ENCODE measurements at regions not wholly inside any gene's neighbourhood (a gene's known extent, or its start where the extent isn't known, plus 50 kb on each side); places are given as distances from the start of the nearest gene placed in this dataset.

DNA sequence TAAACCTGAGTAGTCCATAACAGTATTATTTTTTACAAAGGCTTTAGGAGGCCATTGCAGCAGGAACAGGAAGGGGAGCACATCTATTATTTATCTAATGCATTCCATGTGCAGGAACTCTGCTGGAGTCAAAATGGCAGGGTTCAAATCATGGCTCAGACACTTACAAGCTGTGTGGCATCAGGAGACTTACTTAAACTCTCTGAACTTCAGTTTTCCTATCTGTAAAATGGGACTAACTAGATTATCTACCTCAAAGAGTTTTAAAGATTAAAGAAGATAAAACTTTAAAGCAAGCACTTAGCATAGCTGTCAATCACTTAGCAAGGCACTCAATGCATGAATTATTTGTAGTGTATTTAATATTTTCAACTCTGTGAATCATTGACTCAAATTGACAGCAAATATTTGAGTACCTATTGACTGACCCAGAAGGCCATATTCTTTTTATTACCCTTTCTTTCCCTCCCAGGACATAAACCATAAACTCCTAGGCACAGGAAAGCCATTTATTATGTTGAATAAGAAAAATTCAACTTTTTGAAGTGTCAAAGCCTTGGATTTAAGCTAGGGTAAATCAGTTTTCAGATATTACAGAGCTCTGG is 115.8 kb upstream of the FAM204A start:
- CTCF ChIA-PET: interaction anchor here (0.6 to 5.6 kb wide), 16 partner anchors 9 to 1241 kb away, joined by 3 to 46 read pairs (median 4); no protein-coding TSS in a partner anchor
- no peak for FAIRE-seq

DNA sequence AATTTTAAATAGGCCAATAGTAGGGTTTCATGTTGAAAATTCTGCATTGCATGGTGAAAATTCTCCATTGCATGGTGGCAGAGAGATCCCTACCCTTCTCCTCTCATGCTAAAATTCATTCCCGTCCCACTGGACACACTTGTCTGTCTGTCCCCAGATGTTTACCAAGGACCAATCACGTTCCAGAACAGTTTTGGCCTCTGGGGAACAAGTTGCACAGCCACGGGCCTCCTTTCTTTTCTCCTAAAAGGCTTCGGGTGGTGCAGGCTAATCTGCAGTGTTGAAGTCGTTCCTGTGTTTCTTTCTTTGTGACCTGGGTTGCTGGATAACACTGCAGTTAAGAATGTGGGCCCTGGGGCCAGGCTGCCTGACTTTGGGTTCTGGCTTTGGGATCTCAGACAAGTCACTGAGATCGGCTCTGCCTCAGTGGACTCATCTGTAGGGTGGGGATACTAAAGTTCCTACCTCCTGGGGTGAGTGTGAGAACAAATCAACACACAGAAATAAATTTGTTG is 113.1 kb upstream of the FAM204A start:
- Histone ChIP-seq H3K9me3 (peaks cover 16% of the 10 kb centered on the region; the same call in 2 of the 3 replicates), H3K4me2 (no peak overlapping the region), H3K4me3 (no peak overlapping the region), H3K4me1 (no peaks in the 10 kb centered on the region), H3K27ac (no peak overlapping the region)
- ATAC-seq: no peak
- WGBS (ENCODE audit: missing lambda C conversion rate): 9% methylated on average over 5 of the region's 6 CpGs
- no peak for TF ChIP-seq CBX2 (IDR thresholded peaks at IDR 0.05; ENCODE audit: borderline replicate concordance, low read depth)
- TF ChIP-seq MAZ (IDR thresholded peaks at IDR 0.05; ENCODE audit: borderline replicate concordance, low read depth, low read length): no peak
- no peak for TF ChIP-seq EP300 (IDR thresholded peaks at IDR 0.05)
- POLR2A ChIA-PET: no interaction called here
- CTCF ChIA-PET: no interaction called here
- no peak for DNase-seq (ENCODE audit: low read depth in 1 of 2, low spot score in 1 of 2)
- FAIRE-seq: no peak

More for the DNA sequence above, 115.8 kb upstream of the FAM204A start:
- DNase-seq (ENCODE audit: low read depth in 1 of 2, low spot score in 1 of 2) (no peak), ATAC-seq (no peak)
- TF ChIP-seq, protein P1, sequence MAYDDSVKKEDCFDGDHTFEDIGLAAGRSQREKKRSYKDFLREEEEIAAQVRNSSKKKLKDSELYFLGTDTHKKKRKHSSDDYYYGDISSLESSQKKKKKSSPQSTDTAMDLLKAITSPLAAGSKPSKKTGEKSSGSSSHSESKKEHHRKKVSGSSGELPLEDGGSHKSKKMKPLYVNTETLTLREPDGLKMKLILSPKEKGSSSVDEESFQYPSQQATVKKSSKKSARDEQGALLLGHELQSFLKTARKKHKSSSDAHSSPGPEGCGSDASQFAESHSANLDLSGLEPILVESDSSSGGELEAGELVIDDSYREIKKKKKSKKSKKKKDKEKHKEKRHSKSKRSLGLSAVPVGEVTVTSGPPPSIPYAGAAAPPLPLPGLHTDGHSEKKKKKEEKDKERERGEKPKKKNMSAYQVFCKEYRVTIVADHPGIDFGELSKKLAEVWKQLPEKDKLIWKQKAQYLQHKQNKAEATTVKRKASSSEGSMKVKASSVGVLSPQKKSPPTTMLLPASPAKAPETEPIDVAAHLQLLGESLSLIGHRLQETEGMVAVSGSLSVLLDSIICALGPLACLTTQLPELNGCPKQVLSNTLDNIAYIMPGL (CRISPR knock-in tag; IDR thresholded peaks at IDR 0.05; ENCODE audit: borderline replicate concordance): no peak
- TF ChIP-seq ZSCAN20 (CRISPR knock-in tag; IDR thresholded peaks at IDR 0.05): no peak
- TF ChIP-seq, protein P2, sequence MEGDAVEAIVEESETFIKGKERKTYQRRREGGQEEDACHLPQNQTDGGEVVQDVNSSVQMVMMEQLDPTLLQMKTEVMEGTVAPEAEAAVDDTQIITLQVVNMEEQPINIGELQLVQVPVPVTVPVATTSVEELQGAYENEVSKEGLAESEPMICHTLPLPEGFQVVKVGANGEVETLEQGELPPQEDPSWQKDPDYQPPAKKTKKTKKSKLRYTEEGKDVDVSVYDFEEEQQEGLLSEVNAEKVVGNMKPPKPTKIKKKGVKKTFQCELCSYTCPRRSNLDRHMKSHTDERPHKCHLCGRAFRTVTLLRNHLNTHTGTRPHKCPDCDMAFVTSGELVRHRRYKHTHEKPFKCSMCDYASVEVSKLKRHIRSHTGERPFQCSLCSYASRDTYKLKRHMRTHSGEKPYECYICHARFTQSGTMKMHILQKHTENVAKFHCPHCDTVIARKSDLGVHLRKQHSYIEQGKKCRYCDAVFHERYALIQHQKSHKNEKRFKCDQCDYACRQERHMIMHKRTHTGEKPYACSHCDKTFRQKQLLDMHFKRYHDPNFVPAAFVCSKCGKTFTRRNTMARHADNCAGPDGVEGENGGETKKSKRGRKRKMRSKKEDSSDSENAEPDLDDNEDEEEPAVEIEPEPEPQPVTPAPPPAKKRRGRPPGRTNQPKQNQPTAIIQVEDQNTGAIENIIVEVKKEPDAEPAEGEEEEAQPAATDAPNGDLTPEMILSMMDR (IDR thresholded peaks at IDR 0.05): no peak
- no peak for TF ChIP-seq TFCP2L1 (CRISPR knock-in tag; IDR thresholded peaks at IDR 0.05)
- TF ChIP-seq FOSL2 (IDR thresholded peaks at IDR 0.05): no peak
- no peak for TF ChIP-seq FOSL2 (CRISPR knock-in tag; IDR thresholded peaks at IDR 0.05)
- no peak for TF ChIP-seq KDM5A (IDR thresholded peaks at IDR 0.05)
- no peak for TF ChIP-seq NR3C1 (IDR thresholded peaks at IDR 0.05)
- no peak for TF ChIP-seq EHMT2 (IDR thresholded peaks at IDR 0.05; ENCODE audit: low read depth)
- TF ChIP-seq HOXB13 (CRISPR knock-in tag; IDR thresholded peaks at IDR 0.05; ENCODE audit: low read depth): no peak
- TF ChIP-seq CBX2 (IDR thresholded peaks at IDR 0.05; ENCODE audit: borderline replicate concordance, low read depth): no peak
- TF ChIP-seq JUNB (IDR thresholded peaks at IDR 0.05): no peak
- TF ChIP-seq MYC (IDR thresholded peaks at IDR 0.05; ENCODE audit: borderline replicate concordance, low read length): no peak
- Histone ChIP-seq H3K4me2 (no peak overlapping the region), H3K4me1 (no peaks in the 10 kb centered on the region), H3K27ac (no peak overlapping the region), H3K4me3 (no peak overlapping the region), H3K9me3 (no peaks in the 10 kb centered on the region; the same call in 2 of the 3 replicates)
- POLR2A ChIA-PET: no interaction called here

DNA sequence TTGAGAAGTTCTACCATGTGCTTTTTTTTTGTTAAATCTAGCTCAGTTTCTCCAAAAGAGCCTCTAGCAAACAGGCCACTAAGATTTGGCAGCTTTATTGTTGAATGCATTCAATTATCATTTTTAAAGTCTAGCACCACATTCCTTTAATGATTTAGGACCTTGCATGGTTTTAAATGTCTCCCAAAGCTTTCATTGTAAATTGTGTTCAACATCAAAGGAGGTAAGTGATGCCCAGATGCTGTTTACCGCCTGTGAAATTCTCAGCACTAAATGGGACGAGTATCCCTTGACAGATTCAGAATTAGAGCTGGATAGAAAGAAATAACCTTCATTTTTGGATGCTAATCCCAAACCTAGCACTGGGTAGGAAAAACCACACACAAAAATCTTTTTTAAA is 112.1 kb upstream of the FAM204A start:
- H3K9me3 ChIP-seq: peaks cover 16% of the 10 kb centered on the region; the same call in 2 of the 3 replicates
- H3K4me3 ChIP-seq: no peak overlapping the region
- H3K4me2 ChIP-seq: no peak overlapping the region
- H3K27ac ChIP-seq: no peak overlapping the region
- ChIA-PET POLR2A (no interaction called here), CTCF (interaction anchor here (0.7 kb wide), 1 partner anchor 16 kb away, joined by 3 read pairs; no protein-coding TSS in a partner anchor)
- DNase-seq (ENCODE audit: low read depth in 1 of 2, low spot score in 1 of 2) (no peak), FAIRE-seq (no peak), ATAC-seq (no peak)
- 42% methylated on average over 2 of the region's 2 CpGs for WGBS (ENCODE audit: missing lambda C conversion rate)
- no peaks in the 10 kb centered on the region for H3K4me1 ChIP-seq
- TF ChIP-seq NFE2L2 (conservative IDR thresholded peaks at IDR 0.05; ENCODE audit: low read length) (no peak), CHD2 (IDR thresholded peaks at IDR 0.05; ENCODE audit: low read length, partially characterized antibody) (no peak), BHLHE40 (IDR thresholded peaks at IDR 0.05; ENCODE audit: low read depth, low read length) (no peak), POLR2A (IDR thresholded peaks at IDR 0.05; ENCODE audit: low read length) (no peak), MYC (IDR thresholded peaks at IDR 0.05; ENCODE audit: borderline replicate concordance, low read length) (no peak), CEBPB (IDR thresholded peaks at IDR 0.05) (no peak), SMC3 (IDR thresholded peaks at IDR 0.05) (no peak), SREBF2 (IDR thresholded peaks at IDR 0.05) (no peak), MAFK (IDR thresholded peaks at IDR 0.05; ENCODE audit: partially characterized antibody) (no peak), PHF8 (IDR thresholded peaks at IDR 0.05; ENCODE audit: borderline replicate concordance, low read depth) (no peak), TP53 (CRISPR knock-in tag; IDR thresholded peaks at IDR 0.05) (no peak), HDAC2 (IDR thresholded peaks at IDR 0.05) (no peak), HOXB5 (CRISPR knock-in tag; IDR thresholded peaks at IDR 0.05) (no peak)
- TF ChIP-seq, protein P3, sequence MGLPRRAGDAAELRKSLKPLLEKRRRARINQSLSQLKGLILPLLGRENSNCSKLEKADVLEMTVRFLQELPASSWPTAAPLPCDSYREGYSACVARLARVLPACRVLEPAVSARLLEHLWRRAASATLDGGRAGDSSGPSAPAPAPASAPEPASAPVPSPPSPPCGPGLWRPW (IDR thresholded peaks at IDR 0.05): no peak
- TF ChIP-seq, protein P4, sequence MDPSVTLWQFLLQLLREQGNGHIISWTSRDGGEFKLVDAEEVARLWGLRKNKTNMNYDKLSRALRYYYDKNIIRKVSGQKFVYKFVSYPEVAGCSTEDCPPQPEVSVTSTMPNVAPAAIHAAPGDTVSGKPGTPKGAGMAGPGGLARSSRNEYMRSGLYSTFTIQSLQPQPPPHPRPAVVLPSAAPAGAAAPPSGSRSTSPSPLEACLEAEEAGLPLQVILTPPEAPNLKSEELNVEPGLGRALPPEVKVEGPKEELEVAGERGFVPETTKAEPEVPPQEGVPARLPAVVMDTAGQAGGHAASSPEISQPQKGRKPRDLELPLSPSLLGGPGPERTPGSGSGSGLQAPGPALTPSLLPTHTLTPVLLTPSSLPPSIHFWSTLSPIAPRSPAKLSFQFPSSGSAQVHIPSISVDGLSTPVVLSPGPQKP (IDR thresholded peaks at IDR 0.05; ENCODE audit: low read depth, low read length): no peak
- TF ChIP-seq, protein P5, sequence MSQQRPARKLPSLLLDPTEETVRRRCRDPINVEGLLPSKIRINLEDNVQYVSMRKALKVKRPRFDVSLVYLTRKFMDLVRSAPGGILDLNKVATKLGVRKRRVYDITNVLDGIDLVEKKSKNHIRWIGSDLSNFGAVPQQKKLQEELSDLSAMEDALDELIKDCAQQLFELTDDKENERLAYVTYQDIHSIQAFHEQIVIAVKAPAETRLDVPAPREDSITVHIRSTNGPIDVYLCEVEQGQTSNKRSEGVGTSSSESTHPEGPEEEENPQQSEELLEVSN (IDR thresholded peaks at IDR 0.05; ENCODE audit: borderline replicate concordance, low read depth): no peak

Measured in A549 (cell line).